HG02610 (cell line): ENCODE measurements at regions not wholly inside any gene's neighbourhood (a gene's known extent, or its start where the extent isn't known, plus 50 kb on each side); places are given as distances from the start of the nearest gene placed in this dataset.

Experiments used
- ATAC-seq: cut with Tn5 transposase; IDR thresholded peaks from one replicate; pipeline ENCODE4 v1.9.1; 2021; ENCODE audit warnings: mild to moderate bottlenecking, moderate library complexity; ENCODE audit not compliant: unreplicated experiment

DNA sequence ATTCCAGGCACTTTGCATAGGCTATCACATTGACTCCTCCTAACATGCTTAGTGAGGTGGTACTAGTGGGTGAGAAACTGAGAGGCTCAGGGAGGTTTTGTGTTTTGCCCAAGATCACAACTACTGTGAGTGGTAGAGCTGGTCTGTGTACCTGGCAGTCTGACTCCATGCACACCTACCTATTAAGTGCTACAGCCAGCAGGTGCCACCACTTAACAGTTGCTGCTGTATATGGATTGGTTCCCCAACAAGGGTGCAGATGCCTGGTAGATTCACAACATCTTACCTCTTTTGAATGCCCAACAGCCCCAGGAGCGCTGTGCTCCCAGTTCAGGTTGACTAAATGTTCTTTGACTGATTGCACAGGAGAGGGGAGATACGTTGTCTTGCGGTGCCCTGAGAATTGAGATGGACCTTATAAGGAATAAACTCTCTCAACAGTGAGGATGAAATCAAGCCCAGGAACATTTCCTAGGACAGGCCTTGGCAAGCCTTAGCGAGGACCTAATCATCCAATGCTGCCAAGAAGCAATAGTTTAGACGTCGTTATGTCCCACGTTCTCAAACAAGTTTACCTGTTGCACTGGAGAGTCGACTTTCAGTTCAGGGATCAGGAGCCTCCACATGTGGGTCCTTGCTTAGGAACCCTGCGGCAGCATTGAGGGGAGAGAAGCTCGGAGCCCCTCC lies 78.9 kb upstream of the F3 start:
- no peak for ATAC-seq

DNA sequence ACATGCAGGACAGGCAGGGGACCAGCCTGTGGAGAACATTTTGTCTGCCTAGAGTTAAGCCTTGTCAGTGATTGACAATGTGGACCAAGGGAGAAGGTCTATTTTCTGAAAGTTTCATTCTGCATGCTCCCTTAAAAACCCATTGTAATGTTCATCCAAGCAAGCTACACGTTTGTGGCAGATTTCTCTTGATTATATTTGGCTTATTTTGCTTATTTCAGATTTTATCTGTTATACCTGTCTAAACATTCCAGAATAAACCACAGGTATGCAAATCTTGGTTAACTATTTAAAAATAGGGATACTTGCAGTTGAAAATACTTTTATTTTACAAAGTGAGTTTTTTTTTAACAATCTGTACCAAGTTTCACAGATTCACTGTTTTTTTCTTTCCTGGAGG lies 78.2 kb upstream of the F3 start:
- ATAC-seq: no peak

DNA sequence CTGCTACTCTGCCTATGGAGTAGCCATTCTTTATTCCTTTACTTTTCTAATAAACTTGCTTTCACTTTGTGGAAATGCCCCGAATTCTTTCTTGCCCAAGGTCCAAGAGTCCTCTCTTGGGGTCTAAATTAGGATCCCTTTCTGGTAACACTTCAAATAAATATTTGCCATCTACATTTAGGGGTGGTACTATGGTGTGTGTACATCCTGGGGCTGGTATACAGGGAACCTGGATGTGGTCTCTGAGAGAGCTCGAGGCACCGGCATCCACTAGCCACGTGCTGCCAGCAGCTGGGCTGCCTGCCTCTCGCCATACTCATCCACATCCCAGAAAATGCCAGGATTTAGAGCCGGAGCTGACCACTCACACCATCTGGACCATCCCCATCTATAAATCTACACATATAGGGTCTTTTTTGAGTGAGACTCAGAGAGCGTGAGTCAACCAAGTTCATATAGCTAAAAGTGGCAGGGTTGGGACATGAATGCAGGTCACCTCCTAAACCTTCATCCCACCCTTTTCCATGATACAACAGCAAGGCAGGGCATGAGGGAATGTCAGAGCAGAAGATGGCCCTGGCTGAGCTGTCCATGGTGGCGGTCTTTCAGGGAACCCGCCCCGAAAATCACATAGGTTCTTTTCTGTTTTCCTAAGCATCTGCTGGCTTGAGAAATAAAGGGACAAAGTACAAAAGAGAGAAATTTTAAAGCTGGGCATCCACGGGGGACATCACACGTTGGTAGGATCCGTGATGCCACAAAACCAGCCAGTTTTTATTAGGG lies 76.6 kb upstream of the F3 start:
- ATAC-seq: no peak

DNA sequence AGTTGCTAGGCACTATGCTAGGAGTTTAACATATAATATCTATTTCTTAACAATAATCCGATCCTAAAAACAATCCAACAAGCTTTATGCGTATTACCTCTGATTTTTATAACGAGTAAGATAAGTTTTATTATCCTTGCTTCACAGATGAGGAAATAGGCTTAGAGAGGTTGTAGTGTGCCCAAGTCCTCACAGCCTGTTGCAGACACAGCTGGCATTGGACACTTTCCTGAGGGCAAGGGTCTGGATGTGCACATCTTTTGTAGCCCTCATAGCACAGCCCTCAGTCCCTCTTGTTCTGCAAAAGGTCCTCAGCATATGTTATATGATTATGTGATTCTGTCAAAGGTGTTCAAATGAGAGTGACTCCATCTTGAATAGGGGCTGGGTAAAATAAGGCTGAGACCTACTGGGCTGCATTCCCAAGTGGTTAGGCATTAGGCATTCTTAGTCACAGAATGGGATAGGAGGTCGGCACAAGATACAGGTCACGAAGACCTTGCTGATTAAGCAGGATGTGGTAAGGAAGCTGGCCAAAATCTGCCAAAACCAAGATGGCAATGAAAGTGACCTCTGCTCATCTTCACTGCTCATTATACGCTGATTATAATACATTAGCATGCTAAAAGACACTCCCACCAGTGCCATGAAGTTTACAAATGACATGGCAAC lies 75.7 kb upstream of the F3 start:
- no peak for ATAC-seq

DNA sequence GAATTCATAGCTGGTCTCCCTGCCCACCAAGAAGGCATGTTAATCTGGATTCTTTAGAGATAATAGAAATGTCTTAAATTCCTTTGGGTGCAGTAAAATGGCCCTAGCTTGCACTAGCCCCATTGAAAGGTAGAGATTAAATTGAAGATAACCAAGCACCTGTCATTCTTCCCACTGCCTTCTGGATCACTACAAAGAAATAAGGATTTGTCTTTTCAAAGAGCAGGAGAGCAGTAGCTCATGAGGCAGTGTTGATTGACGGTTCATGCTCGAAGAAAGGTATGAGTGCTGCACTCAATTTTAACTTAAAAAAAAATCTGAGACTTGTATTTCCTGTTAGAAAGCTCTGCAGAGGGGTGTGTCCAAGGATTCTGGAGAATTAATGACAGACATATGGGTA lies 74.9 kb upstream of the F3 start:
- no peak for ATAC-seq

DNA sequence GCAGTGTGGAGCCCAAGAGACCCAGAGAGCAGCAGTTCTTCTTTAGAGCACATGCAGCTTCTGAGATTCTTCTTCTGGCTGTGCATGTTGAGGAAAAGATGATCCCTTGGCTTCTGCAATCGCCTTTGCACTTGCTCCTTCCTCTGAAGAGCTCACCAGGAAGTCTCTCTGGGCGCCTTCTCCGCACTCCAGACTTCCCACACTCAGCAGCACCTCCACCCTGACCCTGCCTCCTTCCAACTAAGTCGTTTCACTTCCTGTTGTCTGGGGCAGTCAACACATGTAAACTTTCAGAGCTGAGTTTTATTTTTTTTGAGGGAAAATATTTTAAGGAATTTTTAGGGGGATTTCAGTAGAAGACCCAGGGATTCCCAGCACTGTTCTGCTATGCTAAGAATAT lies 73.4 kb upstream of the F3 start:
- no peak for ATAC-seq

DNA sequence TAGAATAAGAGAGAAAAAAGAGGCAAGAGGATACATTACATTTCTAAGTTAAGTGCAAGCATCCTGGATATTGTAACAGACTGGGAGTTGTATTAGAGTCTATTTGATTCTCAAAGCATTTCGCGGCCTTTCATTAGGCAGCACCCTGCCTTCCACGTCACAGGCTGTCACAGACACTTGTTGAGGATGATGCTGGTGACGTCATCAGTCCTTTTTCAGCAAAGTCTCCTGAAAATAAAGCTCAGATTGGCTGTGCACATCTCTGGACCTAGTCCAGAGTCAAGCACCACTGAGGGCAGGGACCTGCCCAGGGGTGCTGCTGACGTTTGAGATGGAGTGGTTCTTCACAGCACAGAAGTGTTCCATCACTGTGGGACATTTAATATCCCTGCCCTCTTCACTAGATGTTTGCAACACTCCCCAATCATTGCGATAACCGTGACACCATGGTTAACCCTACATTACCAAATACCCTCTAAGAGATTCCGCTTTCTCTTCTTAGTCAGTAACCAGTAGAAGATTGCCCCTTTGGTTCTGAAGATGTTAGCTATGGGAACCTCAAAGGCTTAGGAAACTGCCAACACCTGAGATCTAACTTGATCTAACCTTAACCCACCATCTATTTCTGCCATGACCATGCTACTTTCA lies 72.7 kb upstream of the F3 start:
- no peak for ATAC-seq

DNA sequence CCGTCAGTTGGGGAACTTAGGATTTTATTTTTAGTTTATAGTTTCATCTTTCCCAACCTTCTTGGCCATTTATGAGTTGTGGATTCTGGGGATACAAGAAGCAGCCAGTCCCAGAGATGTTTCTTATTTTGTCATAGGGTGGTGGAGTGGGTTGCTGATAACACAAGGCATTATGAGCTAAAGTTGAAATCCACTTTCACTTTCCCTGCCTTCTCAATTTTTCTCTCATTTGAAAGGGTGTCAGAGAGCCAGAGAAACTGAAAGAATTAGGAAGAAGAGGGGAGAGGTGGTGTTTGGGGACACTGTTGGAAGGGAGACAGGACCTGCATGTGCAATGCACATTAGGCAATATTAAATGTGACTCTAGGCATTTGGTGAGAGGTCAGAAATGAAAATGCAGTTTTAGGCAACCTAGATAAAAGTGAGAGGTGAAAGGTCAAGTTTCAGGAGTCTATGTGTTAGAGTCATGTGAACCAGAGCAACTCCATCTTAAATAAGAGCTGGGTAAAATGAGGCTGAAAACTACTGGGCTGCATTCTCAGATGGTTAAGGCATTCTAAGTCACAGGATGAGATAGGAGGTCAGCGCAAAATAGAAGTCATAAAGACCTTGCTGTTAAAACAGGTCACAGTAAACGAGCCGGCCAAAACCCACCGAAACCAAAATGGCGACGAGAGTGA lies 71.1 kb upstream of the F3 start:
- ATAC-seq: no peak

DNA sequence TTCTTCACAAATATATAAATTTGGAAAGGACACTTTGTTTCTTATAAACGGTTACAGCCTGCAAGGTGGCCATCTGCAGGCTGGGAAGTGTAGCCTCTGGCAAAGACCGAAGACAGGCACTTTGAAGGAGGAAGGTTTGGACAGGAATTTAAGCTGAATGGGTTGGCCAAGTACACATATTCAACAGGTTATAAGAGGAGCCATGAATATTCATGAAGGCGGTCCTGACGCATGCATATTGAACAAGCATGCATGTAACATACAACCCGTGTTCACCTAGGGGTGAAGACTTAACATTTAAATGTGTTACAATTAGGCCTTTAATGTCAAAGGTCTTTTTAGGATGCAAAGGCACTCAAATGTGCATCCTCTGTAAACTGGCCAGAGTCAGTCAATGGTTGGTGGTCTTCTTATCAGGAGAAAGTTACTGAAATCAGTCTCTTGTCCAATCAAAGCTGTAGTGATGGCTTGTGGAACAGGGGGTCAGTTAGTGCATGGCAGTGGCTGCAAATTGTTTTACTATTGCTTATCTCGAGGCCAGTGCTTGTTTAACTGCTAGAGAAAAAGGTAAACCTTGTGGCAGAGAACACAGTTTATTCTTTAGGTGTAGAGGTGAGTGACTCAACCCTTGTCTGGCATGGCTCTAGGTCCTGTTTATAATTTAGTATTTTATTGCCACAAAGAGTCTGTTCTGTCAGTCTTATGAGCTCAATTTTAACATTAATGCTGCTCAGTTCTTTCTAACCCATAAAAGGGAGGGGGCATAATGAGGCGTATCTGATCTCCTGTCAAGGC lies 70.3 kb upstream of the F3 start:
- ATAC-seq: no peak

DNA sequence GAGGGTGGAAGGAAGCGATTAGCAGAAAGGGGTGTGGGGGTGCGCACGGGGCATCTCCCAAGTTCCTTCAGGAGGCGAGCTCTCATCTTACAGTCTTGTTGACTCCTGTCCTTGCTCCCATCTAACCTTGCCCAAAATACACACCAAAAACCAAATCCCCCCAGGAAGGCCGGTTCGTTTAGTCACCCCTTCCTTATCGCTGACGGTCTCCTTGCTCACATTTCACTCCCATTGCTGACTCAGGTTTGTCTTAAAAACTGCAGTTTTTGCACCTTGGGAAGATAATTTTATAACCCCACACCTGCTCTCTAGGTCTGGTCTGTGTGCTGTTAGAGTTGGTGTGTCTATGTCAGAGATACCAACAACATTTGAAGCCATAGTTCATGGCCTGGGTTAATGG lies 68.1 kb upstream of the F3 start:
- ATAC-seq: no peak

DNA sequence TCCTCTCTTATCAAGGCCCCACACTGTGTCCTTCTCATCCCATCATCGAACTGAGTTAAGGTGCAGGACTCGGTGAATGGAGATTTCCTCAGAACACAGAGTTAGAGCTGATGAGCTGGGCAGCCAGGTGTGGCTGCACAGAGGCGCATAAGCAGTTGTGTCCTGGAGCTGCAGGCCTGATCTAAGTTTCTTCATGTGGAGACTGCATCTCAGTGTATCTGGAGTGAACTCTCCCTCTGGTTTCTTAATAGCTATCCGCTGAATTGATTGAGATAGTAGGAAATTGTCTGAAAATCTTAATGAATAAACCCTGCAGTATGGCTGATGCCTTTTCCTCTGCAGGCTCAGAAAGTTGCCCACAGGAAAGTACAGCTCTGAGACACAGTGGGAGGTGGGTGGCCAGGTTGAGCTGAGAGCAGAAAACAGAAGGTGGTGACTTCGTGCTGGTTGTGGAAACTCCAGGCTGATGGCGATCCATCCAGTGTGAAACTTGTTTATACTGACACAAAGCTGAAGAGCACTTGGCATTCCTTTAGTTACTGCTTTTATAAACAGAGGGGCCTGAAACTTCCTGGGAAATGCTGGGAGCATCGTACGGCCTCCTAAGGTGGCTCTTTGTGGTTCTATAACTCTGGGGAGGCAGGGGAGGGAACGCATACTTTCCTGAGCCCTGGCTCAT lies 67.4 kb upstream of the F3 start:
- ATAC-seq: no peak

DNA sequence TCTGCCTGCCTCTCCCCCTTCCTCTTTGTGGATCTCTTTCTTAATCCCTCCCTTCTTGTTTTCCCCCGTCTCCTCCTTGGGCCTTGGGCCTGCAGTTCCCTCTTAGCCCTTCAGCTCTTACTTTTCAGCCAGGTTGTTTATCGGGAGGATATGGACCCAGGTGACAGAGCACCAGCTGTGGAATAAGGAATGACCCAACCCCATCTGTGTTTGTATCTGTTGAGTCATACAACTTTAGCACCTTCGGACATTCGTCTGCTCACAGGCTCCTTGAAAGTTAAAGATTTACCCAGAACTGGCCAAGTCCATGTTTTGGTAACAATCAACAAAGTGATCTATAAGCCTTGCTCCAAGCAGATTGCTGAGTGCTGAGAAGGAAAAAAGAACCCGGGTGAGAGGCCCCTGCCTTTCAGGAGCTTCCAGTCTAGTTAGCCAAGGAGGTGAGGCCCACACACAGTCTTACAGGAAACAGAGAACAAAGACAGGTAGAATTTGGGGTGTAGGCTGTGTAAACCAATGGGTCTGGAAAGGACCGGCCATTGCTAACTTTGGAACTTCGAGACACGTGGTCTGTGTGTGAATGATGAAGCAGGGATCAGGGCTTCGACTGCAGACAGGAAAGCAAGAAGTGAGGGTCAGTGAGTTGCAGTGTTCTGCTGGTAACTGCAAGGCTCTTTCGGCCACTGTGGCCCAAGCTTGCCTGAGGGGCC lies 66.7 kb upstream of the F3 start:
- no peak for ATAC-seq

DNA sequence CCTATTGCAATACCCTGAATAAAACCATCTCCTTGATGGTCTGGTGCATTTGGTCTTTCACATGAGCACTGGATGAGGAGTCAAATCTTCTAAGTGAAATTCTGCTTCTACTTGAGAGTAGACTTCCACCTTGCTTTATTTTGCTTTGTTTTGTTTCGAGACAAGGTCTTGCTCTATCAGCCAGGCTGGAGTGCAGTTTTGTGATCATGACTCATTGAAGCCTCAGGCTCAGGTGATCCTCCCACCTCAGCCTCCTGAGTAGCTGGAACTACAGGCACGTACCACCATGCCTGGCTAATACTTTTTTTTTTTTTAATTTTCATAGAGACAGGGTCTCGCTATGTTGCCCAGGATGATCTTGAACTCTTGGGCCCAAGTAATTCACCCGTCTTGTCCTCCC lies 65.8 kb upstream of the F3 start:
- ATAC-seq: no peak

DNA sequence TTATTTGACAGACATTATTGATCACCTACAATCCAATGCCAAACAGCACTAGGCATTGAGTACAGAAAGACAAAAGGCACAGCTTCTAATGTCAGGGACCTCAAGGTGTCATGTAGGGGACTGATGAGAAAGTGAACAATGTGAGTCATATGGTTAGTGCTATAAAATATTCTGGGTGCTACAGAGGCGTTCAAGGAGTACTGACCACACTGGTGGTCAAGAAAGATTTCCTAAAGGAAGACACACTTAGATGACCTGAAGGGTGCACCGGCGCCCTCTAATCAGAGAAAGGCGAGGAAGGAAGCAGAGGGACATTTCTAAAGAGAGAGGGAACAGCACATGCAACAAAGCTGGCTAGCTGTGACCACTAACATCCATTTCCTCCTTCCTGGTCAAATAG lies 64.9 kb upstream of the F3 start:
- ATAC-seq: no peak

DNA sequence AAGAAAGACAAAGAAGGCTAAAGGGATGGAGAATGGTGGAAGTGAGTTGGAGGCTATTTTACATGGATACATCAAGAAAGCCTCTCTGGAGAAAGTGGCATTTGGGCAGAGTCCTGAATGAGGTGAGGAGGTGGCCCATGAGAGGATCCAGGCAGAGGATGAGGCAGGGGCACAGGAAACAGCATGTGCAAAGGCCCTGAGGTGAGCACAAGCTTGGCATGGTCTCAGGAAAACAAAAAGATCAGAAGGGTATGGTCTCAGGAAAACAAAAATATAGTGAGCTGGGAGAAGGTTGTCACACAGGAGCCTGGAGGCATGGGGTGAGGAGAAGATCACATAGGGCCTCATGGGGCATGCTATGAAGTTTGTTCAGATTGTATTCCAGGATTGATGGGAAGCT lies 62.1 kb upstream of the F3 start:
- ATAC-seq: no peak

DNA sequence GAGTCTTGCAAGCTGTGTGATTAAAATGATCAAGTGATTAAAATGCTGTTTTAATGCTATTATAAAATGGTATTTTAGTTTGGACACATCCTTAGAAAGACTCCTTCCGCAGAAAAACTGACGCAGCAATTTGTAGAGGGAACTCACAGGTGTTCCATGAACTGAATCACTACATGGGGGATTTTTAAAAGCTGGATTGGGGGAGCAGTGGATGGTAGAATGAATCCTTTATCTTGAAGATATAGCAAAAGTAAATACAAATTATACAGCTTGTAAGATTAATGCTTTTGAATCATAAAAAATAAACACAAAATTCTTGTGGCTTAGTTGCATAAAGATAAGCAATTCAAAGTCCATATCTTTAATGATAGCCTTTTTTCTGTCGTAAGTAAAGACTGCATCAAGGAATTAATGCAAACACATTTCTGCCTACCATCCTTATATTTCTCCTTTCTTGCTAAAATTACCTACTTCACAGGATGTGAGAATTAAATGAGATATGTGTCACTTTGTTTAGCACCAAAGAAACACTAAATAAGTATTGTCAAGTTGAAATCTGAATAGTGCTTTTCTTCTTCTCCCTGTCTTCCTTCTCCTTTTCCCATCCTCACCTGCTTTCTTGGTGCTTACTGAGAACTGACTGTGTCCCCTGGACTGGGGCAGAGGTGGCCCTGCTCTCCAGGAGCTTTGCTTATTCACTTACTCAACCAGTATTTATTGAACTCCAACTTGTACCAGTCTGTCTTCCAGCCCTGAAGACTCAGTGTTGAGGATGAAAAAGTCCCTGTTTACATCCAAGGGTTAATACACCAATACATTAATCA lies 61.5 kb upstream of the F3 start:
- no peak for ATAC-seq

DNA sequence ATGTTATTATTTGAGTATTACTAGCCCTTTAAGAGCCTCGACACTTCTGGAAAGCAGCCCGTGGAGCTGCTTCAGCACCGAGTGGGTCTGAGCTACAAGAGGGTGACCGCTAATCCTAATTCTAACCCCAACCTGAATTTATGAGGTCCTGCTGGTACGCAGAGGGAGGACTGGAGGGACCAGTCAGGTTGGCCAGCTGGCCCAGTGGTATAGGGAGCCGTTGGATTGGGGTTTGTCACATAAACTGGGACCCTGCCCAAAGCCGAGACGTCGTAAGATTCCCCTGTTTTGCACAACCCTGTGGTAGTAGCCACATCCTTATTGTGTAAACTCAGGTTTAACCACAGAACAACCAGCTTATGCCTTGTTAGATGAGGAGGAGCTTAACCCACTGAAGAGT lies 60.8 kb upstream of the F3 start:
- ATAC-seq: no peak

DNA sequence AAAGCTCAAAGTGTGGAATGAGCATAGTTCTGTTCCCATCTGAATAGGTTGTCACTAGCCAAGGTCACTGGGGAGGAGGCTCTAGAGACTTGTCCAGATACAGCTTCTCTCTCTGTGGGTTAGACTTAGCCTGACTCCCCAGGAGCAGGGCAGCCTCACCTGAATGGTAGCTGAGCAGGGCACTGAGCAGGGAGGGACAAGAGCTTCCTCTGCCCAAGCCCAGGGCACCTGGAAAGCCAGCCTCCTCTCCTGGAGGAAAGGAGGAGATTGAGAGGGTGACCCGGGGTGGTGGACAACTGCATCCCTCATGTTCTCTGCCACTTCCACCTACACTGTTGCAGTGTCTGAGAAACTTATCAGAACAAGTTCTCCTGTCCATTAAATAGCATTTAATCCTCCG lies 59.0 kb upstream of the F3 start:
- ATAC-seq: no peak
